GM18867 (cell line): ENCODE measurements at regions not wholly inside any gene's neighbourhood (a gene's known extent, or its start where the extent isn't known, plus 50 kb on each side); places are given as distances from the start of the nearest gene placed in this dataset.

Experiments
- ATAC-seq: cut with Tn5 transposase; IDR thresholded peaks from one replicate; pipeline ENCODE4 v1.9.1; 2021; ENCODE audit warnings: mild to moderate bottlenecking, moderate library complexity; ENCODE audit not compliant: unreplicated experiment

- no peak for ATAC-seq
Measured at GRCh38 chr1:224486801-224487583, 52.4 kb upstream of the WDR26 start.

GRCh38 chr1:224488806-224489499 lies 54.4 kb upstream of the WDR26 start:
- ATAC-seq = no peak

- ATAC-seq = no peak
Measured at GRCh38 chr1:224489534-224490365, 55.2 kb upstream of the WDR26 start.

- ATAC-seq = no peak
Measured at GRCh38 chr1:224490549-224491537, 56.2 kb upstream of the WDR26 start.

- no peak for ATAC-seq
Measured at GRCh38 chr1:224492015-224492414, 57.4 kb upstream of the WDR26 start.

GRCh38 chr1:224492632-224493031 lies 58.0 kb upstream of the WDR26 start:
- ATAC-seq = no peak

GRCh38 chr1:224493269-224493668 lies 58.7 kb upstream of the WDR26 start:
- no peak for ATAC-seq

- ATAC-seq = no peak
Measured at GRCh38 chr1:224494343-224494742, 59.7 kb upstream of the WDR26 start.

- no peak for ATAC-seq
Measured at GRCh38 chr1:224495866-224496265, 61.3 kb upstream of the WDR26 start.

- no peak for ATAC-seq
Measured at GRCh38 chr1:224496826-224497225, 62.2 kb upstream of the WDR26 start.

GRCh38 chr1:224497714-224498573 lies 63.3 kb upstream of the WDR26 start:
- peak; percentile 98 for ATAC-seq

- ATAC-seq = peak; percentile 10
Measured at GRCh38 chr1:224498574-224499170, 64.1 kb upstream of the WDR26 start.

- ATAC-seq = no peak
Measured at GRCh38 chr1:224499204-224499603, 64.6 kb upstream of the WDR26 start.

GRCh38 chr1:224500796-224501195 lies 66.2 kb upstream of the WDR26 start:
- no peak for ATAC-seq

- no peak for ATAC-seq
Measured at GRCh38 chr1:224501836-224502235, 67.2 kb upstream of the WDR26 start.

- ATAC-seq = no peak
Measured at GRCh38 chr1:224502459-224503160, 68.0 kb upstream of the WDR26 start.

- peak; percentile 88 for ATAC-seq
Measured at GRCh38 chr1:224503161-224504118, 68.8 kb upstream of the WDR26 start.
